ENCODE measurements at regions not wholly inside any gene's neighbourhood (a gene's known extent, or its start where the extent isn't known, plus 50 kb on each side); places are given as distances from the start of the nearest gene placed in this dataset.

GRCh38 chr2:173644146-173644545, 289.5 kb downstream of the CDCA7 start:
- no peak for TF ChIP-seq CTCF (IDR thresholded peaks at IDR 0.05)
- no peak for TF ChIP-seq POLR2A (IDR thresholded peaks at IDR 0.05)

Data from right lobe of liver (tissue), 4 donors.